ENCODE measurements at regions not wholly inside any gene's neighbourhood (a gene's known extent, or its start where the extent isn't known, plus 50 kb on each side); places are given as distances from the start of the nearest gene placed in this dataset.

- TF ChIP-seq CTCF (IDR thresholded peaks at IDR 0.05; ENCODE audit: insufficient read depth, low read depth, low read length) (no peak), EZH2 (IDR thresholded peaks at IDR 0.05; ENCODE audit: insufficient read depth, low read length) (no peak)
Observed at GRCh38 chr1:178579095-178579494, 66.2 kb downstream of the TEX35 start.
